Karpas-422 (cell line): ENCODE measurements at regions not wholly inside any gene's neighbourhood (a gene's known extent, or its start where the extent isn't known, plus 50 kb on each side); places are given as distances from the start of the nearest gene placed in this dataset.
"Not testable (repeated sequence)": the region's sequence is repeated elsewhere in the genome, so short reads cannot be mapped to it uniquely, and the experiment has no call there.

ENCODE experiments used
- DNase-seq: peaks from one replicate; pipeline ENCODE4 v3.0.0-alpha.2; 2015
- H2AFZ ChIP-seq: fragments of 200-600 bp; sonication (generic); 2 replicates; pipeline ENCODE4 v1.6.1; 2014; ENCODE audit warnings: antibody characterized with exemption, low read length, mixed read lengths
- H3K27ac ChIP-seq: fragments of 200-600 bp; sonication (generic); 2 replicates; pipeline ENCODE4 v1.5.1; 2014; ENCODE audit warnings: mild to moderate bottlenecking, low read length, moderate library complexity
- H3K27me3 ChIP-seq: fragments of 200-600 bp; sonication (generic); 2 replicates; pipeline ENCODE4 v1.6.1; 2014; ENCODE audit warnings: low read length, mixed read lengths
- H3K36me3 ChIP-seq: fragments of 200-600 bp; sonication (generic); 2 replicates; pipeline ENCODE4 v1.6.1; 2014; ENCODE audit warnings: low read length, mixed read lengths; ENCODE audit not compliant: insufficient read depth
- H3K4me1 ChIP-seq: fragments of 200-600 bp; sonication (generic); 2 replicates; pipeline ENCODE4 v1.6.1; 2014; ENCODE audit warnings: mild to moderate bottlenecking, low read length, mixed read lengths
- H3K4me2 ChIP-seq: fragments of 200-600 bp; sonication (generic); 2 replicates; pipeline ENCODE4 v1.6.1; 2014; ENCODE audit warnings: low read length, low read depth, mild to moderate bottlenecking; ENCODE audit not compliant: poor library complexity, severe bottlenecking
- H3K4me3 ChIP-seq: fragments of 200-600 bp; sonication (generic); 2 replicates; pipeline ENCODE4 v1.5.1; 2014; ENCODE audit warnings: mild to moderate bottlenecking, antibody characterized with exemption, low read length, mixed read lengths
- H3K79me2 ChIP-seq: fragments of 200-600 bp; sonication (generic); 2 replicates; pipeline ENCODE4 v1.6.1; 2014; ENCODE audit warnings: mild to moderate bottlenecking, low read length, mixed read lengths
- H3K9ac ChIP-seq: fragments of 200-600 bp; sonication (generic); 2 replicates; pipeline ENCODE4 v1.6.0; 2014; ENCODE audit warnings: low read length
- H3K9me2 ChIP-seq: fragments of 200-600 bp; sonication (generic), shearing (Covaris generic); replicated peaks from 2 replicates; pipeline ENCODE4 v1.6.0; 2014; ENCODE audit warnings: mild to moderate bottlenecking, low read length, moderate library complexity; ENCODE audit not compliant: insufficient read depth
- H3K9me3 ChIP-seq: fragments of 300-700, 200-600 bp; sonication (generic); 2 replicates; pipeline ENCODE4 v1.6.1; 2014; ENCODE audit warnings: low read length, mixed read lengths
- H4K20me1 ChIP-seq: fragments of 200-600 bp; sonication (generic); 2 replicates; pipeline ENCODE4 v1.6.1; 2014; ENCODE audit warnings: mild to moderate bottlenecking, antibody characterized with exemption, low read length, low read depth; ENCODE audit not compliant: insufficient read depth

GRCh38 chr2:146701183-146701582 is 1143.6 kb upstream of the ACVR2A start:
- peak; percentile 45 for DNase-seq
- Histone ChIP-seq H3K9me3 (no peaks in the 10 kb centered on the region), H3K4me2 (no peak overlapping the region), H3K9ac (no peak overlapping the region), H3K27me3 (no peaks in the 10 kb centered on the region), H3K36me3 (no peaks in the 10 kb centered on the region), H3K79me2 (no peaks in the 10 kb centered on the region), H3K27ac (no peak overlapping the region), H4K20me1 (no peaks in the 10 kb centered on the region), H2AFZ (no peak overlapping the region), H3K9me2 (no peaks in the 10 kb centered on the region), H3K4me1 (no peaks in the 10 kb centered on the region), H3K4me3 (no peak overlapping the region)

- DNase-seq = no peak
- Histone ChIP-seq H3K9me2 (no peaks in the 10 kb centered on the region), H2AFZ (no peak overlapping the region), H3K9ac (no peak overlapping the region), H3K4me3 (no peak overlapping the region), H3K27me3 (no peaks in the 10 kb centered on the region), H3K79me2 (no peaks in the 10 kb centered on the region), H3K36me3 (no peaks in the 10 kb centered on the region), H3K27ac (no peak overlapping the region), H3K9me3 (no peaks in the 10 kb centered on the region), H3K4me1 (no peaks in the 10 kb centered on the region), H3K4me2 (no peak overlapping the region), H4K20me1 (no peaks in the 10 kb centered on the region)
Measured at GRCh38 chr2:146697307-146697706, 1147.5 kb upstream of the ACVR2A start.

GRCh38 chr2:146696787-146697186 is 1148.0 kb upstream of the ACVR2A start:
- H3K9ac ChIP-seq, H3K27ac ChIP-seq, H3K4me3 ChIP-seq, DNase-seq, H4K20me1 ChIP-seq, H3K9me2 ChIP-seq, H3K27me3 ChIP-seq, H3K36me3 ChIP-seq, H3K4me2 ChIP-seq, H3K4me1 ChIP-seq, H3K9me3 ChIP-seq, H3K79me2 ChIP-seq, H2AFZ ChIP-seq: not testable (repeated sequence)

GRCh38 chr2:146681991-146682390 is 1162.8 kb upstream of the ACVR2A start:
- H3K4me1 ChIP-seq = no peaks in the 10 kb centered on the region
- H4K20me1 ChIP-seq = no peaks in the 10 kb centered on the region
- H3K36me3 ChIP-seq = no peaks in the 10 kb centered on the region
- no peak overlapping the region for H2AFZ ChIP-seq
- H3K4me3 ChIP-seq = no peak overlapping the region
- H3K4me2 ChIP-seq = no peak overlapping the region
- H3K27ac ChIP-seq = no peak overlapping the region
- no peaks in the 10 kb centered on the region for H3K9me3 ChIP-seq
- H3K27me3 ChIP-seq = no peaks in the 10 kb centered on the region
- H3K9ac ChIP-seq = no peak overlapping the region
- no peak for DNase-seq
- H3K79me2 ChIP-seq = no peaks in the 10 kb centered on the region
- H3K9me2 ChIP-seq = no peaks in the 10 kb centered on the region

GRCh38 chr2:146678516-146678915 is 1166.3 kb upstream of the ACVR2A start:
- no peak overlapping the region for H3K4me3 ChIP-seq
- no peaks in the 10 kb centered on the region for H3K4me1 ChIP-seq
- H3K9me2 ChIP-seq = no peaks in the 10 kb centered on the region
- DNase-seq = no peak
- H3K79me2 ChIP-seq = no peaks in the 10 kb centered on the region
- no peak overlapping the region for H3K9ac ChIP-seq
- no peak overlapping the region for H2AFZ ChIP-seq
- no peaks in the 10 kb centered on the region for H3K36me3 ChIP-seq
- H3K9me3 ChIP-seq = no peaks in the 10 kb centered on the region
- H4K20me1 ChIP-seq = no peaks in the 10 kb centered on the region
- H3K4me2 ChIP-seq = no peak overlapping the region
- H3K27ac ChIP-seq = no peak overlapping the region
- no peaks in the 10 kb centered on the region for H3K27me3 ChIP-seq

- Histone ChIP-seq H3K27me3 (no peaks in the 10 kb centered on the region), H3K9me3 (no peaks in the 10 kb centered on the region), H4K20me1 (no peaks in the 10 kb centered on the region), H3K9me2 (no peaks in the 10 kb centered on the region), H2AFZ (no peak overlapping the region), H3K4me2 (no peak overlapping the region), H3K79me2 (no peaks in the 10 kb centered on the region), H3K27ac (no peak overlapping the region), H3K36me3 (no peaks in the 10 kb centered on the region), H3K4me3 (no peak overlapping the region), H3K4me1 (no peaks in the 10 kb centered on the region), H3K9ac (no peak overlapping the region)
- DNase-seq = no peak
Measured at GRCh38 chr2:146677280-146677679, 1167.5 kb upstream of the ACVR2A start.

GRCh38 chr2:146669735-146670134 is 1175.1 kb upstream of the ACVR2A start:
- Histone ChIP-seq H4K20me1 (no peaks in the 10 kb centered on the region), H3K9me2 (no peaks in the 10 kb centered on the region), H3K27me3 (no peaks in the 10 kb centered on the region), H3K9me3 (no peaks in the 10 kb centered on the region), H3K27ac (no peak overlapping the region), H3K9ac (no peak overlapping the region), H3K36me3 (no peaks in the 10 kb centered on the region), H2AFZ (no peak overlapping the region), H3K79me2 (no peaks in the 10 kb centered on the region), H3K4me2 (no peak overlapping the region), H3K4me3 (no peak overlapping the region), H3K4me1 (no peaks in the 10 kb centered on the region)
- DNase-seq = no peak

- Histone ChIP-seq H3K79me2 (no peaks in the 10 kb centered on the region), H3K9ac (no peak overlapping the region), H3K9me2 (no peaks in the 10 kb centered on the region), H3K36me3 (no peaks in the 10 kb centered on the region), H3K4me1 (no peaks in the 10 kb centered on the region), H3K27me3 (no peaks in the 10 kb centered on the region), H3K27ac (no peak overlapping the region), H3K4me2 (no peak overlapping the region), H2AFZ (no peak overlapping the region), H3K4me3 (no peak overlapping the region), H4K20me1 (no peaks in the 10 kb centered on the region), H3K9me3 (no peaks in the 10 kb centered on the region)
- no peak for DNase-seq
Measured at GRCh38 chr2:146666340-146666739, 1178.5 kb upstream of the ACVR2A start.

GRCh38 chr2:146665800-146666199 is 1179.0 kb upstream of the ACVR2A start:
- H3K27ac ChIP-seq = no peak overlapping the region
- H3K4me2 ChIP-seq = no peak overlapping the region
- H3K79me2 ChIP-seq = no peaks in the 10 kb centered on the region
- H3K9ac ChIP-seq = no peak overlapping the region
- no peaks in the 10 kb centered on the region for H4K20me1 ChIP-seq
- no peaks in the 10 kb centered on the region for H3K9me3 ChIP-seq
- no peak overlapping the region for H3K4me3 ChIP-seq
- no peaks in the 10 kb centered on the region for H3K36me3 ChIP-seq
- no peak overlapping the region for H2AFZ ChIP-seq
- DNase-seq = no peak
- no peaks in the 10 kb centered on the region for H3K27me3 ChIP-seq
- no peaks in the 10 kb centered on the region for H3K4me1 ChIP-seq
- H3K9me2 ChIP-seq = no peaks in the 10 kb centered on the region
